NCI-H526 (cell line): ENCODE measurements at regions not wholly inside any gene's neighbourhood (a gene's known extent, or its start where the extent isn't known, plus 50 kb on each side); places are given as distances from the start of the nearest gene placed in this dataset.

Experiments
- DNase-seq, 2 experiments: peaks; one replicate each; lab custom pipeline; 2025; lab: John Stamatoyannopoulos, UW

- DNase-seq, result no peak
These were observed 240.6 kb upstream of the NT5C1B start for GRCh38 chr2:18829976-18830375.

- no peak for DNase-seq
These were observed 240.0 kb upstream of the NT5C1B start for GRCh38 chr2:18829251-18829902.

GRCh38 chr2:18828296-18828695 is 238.9 kb upstream of the NT5C1B start:
- DNase-seq, result no peak

GRCh38 chr2:18825838-18826237 is 236.5 kb upstream of the NT5C1B start:
- DNase-seq, result no peak

GRCh38 chr2:18824915-18825314 is 235.5 kb upstream of the NT5C1B start:
- no peak for DNase-seq

GRCh38 chr2:18824325-18824790 is 235.0 kb upstream of the NT5C1B start:
- DNase-seq, result no peak

GRCh38 chr2:18821431-18821830 is 232.1 kb upstream of the NT5C1B start:
- no peak for DNase-seq

- DNase-seq, result no peak
These were observed 231.6 kb upstream of the NT5C1B start for GRCh38 chr2:18820966-18821365.

- DNase-seq, result no peak
These were observed 230.2 kb upstream of the NT5C1B start for GRCh38 chr2:18819566-18819965.

- no peak for DNase-seq
These were observed 225.0 kb upstream of the NT5C1B start for GRCh38 chr2:18814387-18814786.

GRCh38 chr2:18804536-18804935 is 215.2 kb upstream of the NT5C1B start:
- DNase-seq, result no peak

GRCh38 chr2:18803141-18803939 is 214.0 kb upstream of the NT5C1B start:
- DNase-seq, result no peak

GRCh38 chr2:18800240-18800971 is 211.0 kb upstream of the NT5C1B start:
- no peak for DNase-seq

- no peak for DNase-seq
These were observed 210.0 kb upstream of the NT5C1B start for GRCh38 chr2:18799397-18799796.

- DNase-seq, result no peak
These were observed 207.9 kb upstream of the NT5C1B start for GRCh38 chr2:18797133-18797845.

GRCh38 chr2:18795906-18796305 is 206.5 kb upstream of the NT5C1B start:
- DNase-seq, result no peak

GRCh38 chr2:18792684-18793083 is 203.3 kb upstream of the NT5C1B start:
- no peak for DNase-seq

GRCh38 chr2:18792226-18792629 is 202.9 kb upstream of the NT5C1B start:
- DNase-seq, result no peak

- DNase-seq, result no peak
These were observed 201.9 kb upstream of the NT5C1B start for GRCh38 chr2:18791172-18791797.

- DNase-seq, result no peak
These were observed 201.3 kb upstream of the NT5C1B start for GRCh38 chr2:18790509-18791171.

GRCh38 chr2:18788592-18788991 is 199.2 kb upstream of the NT5C1B start:
- DNase-seq, result no peak
